ENCODE measurements at regions not wholly inside any gene's neighbourhood (a gene's known extent, or its start where the extent isn't known, plus 50 kb on each side); places are given as distances from the start of the nearest gene placed in this dataset.

- DNase-seq (ENCODE audit: low read depth): peak; percentile 53
- H3K4me3 ChIP-seq (ENCODE audit: low read length): no peak overlapping the region
- TF ChIP-seq CTCF (IDR thresholded peaks at IDR 0.05; ENCODE audit: insufficient read depth, low read depth, low read length, missing control alignments): no peak
These were observed 113.5 kb downstream of the DDIT4L start for GRCh38 chr4:100076753-100077152.

GRCh38 chr4:100075486-100076270, 114.6 kb downstream of the DDIT4L start:
- H3K4me3 ChIP-seq (ENCODE audit: low read length): no peak overlapping the region
- peak; percentile 35 for DNase-seq (ENCODE audit: low read depth)
- no peak for TF ChIP-seq CTCF (IDR thresholded peaks at IDR 0.05; ENCODE audit: insufficient read depth, low read depth, low read length, missing control alignments)

GRCh38 chr4:100075056-100075455, 115.2 kb downstream of the DDIT4L start:
- H3K4me3 ChIP-seq (ENCODE audit: low read length): no peak overlapping the region
- DNase-seq (ENCODE audit: low read depth): no peak
- no peak for TF ChIP-seq CTCF (IDR thresholded peaks at IDR 0.05; ENCODE audit: insufficient read depth, low read depth, low read length, missing control alignments)

- DNase-seq (ENCODE audit: low read depth): no peak
- no peak overlapping the region for H3K4me3 ChIP-seq (ENCODE audit: low read length)
- TF ChIP-seq CTCF (IDR thresholded peaks at IDR 0.05; ENCODE audit: insufficient read depth, low read depth, low read length, missing control alignments): no peak
These were observed 118.8 kb downstream of the DDIT4L start for GRCh38 chr4:100071506-100071905.

GRCh38 chr4:100070868-100071267, 119.4 kb downstream of the DDIT4L start:
- no peak overlapping the region for H3K4me3 ChIP-seq (ENCODE audit: low read length)
- TF ChIP-seq CTCF (IDR thresholded peaks at IDR 0.05; ENCODE audit: insufficient read depth, low read depth, low read length, missing control alignments): no peak
- no peak for DNase-seq (ENCODE audit: low read depth)

GRCh38 chr4:100069207-100069606, 119.1 kb upstream of the H2AZ1 start:
- DNase-seq (ENCODE audit: low read depth): no peak
- TF ChIP-seq CTCF (IDR thresholded peaks at IDR 0.05; ENCODE audit: insufficient read depth, low read depth, low read length, missing control alignments): no peak
- H3K4me3 ChIP-seq (ENCODE audit: low read length): no peak overlapping the region

- no peak for TF ChIP-seq CTCF (IDR thresholded peaks at IDR 0.05; ENCODE audit: insufficient read depth, low read depth, low read length, missing control alignments)
- no peak for DNase-seq (ENCODE audit: low read depth)
- no peak overlapping the region for H3K4me3 ChIP-seq (ENCODE audit: low read length)
These were observed 117.2 kb upstream of the H2AZ1 start for GRCh38 chr4:100067255-100067654.
